Smooth muscle cell (in vitro differentiated cells): ENCODE measurements at regions not wholly inside any gene's neighbourhood (a gene's known extent, or its start where the extent isn't known, plus 50 kb on each side); places are given as distances from the start of the nearest gene placed in this dataset.

ENCODE experiments used
- DNase-seq: peaks from one replicate; lab custom pipeline; 2025; ENCODE audit not compliant: unreplicated experiment; lab: John Stamatoyannopoulos, UW
- H2AFZ ChIP-seq: fragments of 200-600 bp; sonication (generic); 2 replicates; pipeline ENCODE4 v1.6.0; 2016; ENCODE audit warnings: antibody characterized with exemption, low read depth, mild to moderate bottlenecking
- H3F3A ChIP-seq: fragments of 200-600 bp; sonication (generic); 2 replicates; pipeline ENCODE4 v1.6.0; 2017; ENCODE audit warnings: antibody characterized with exemption, low read depth
- H3K27ac ChIP-seq: fragments of 200-600 bp; sonication (generic); 2 replicates; pipeline ENCODE4 v1.5.1; 2016; ENCODE audit warnings: low read depth, mild to moderate bottlenecking
- H3K27me3 ChIP-seq: fragments of 200-600 bp; sonication (generic); 2 replicates; pipeline ENCODE4 v1.6.1; 2016; ENCODE audit warnings: low read depth, mild to moderate bottlenecking
- H3K36me3 ChIP-seq: fragments of 200-600 bp; sonication (generic); 2 replicates; pipeline ENCODE4 v1.5.1; 2016; ENCODE audit warnings: low read depth
- H3K4me1 ChIP-seq: fragments of 200-600 bp; sonication (generic); 2 replicates; pipeline ENCODE4 v1.5.1; 2016; ENCODE audit warnings: low read depth
- H3K4me2 ChIP-seq: fragments of 200-600 bp; sonication (generic); 2 replicates; pipeline ENCODE4 v1.6.0; 2016; ENCODE audit warnings: mild to moderate bottlenecking
- H3K4me3 ChIP-seq: fragments of 200-600 bp; sonication (generic); 2 replicates; pipeline ENCODE4 v1.5.1; 2016; ENCODE audit warnings: mild to moderate bottlenecking
- H3K79me2 ChIP-seq: fragments of 200-600 bp; sonication (generic); 2 replicates; pipeline ENCODE4 v1.6.0; 2016; ENCODE audit warnings: low read depth, mild to moderate bottlenecking
- H3K9ac ChIP-seq: fragments of 200-600 bp; sonication (generic); 2 replicates; pipeline ENCODE4 v1.6.0; 2016; ENCODE audit warnings: low read depth
- H3K9me3 ChIP-seq: fragments of 200-600 bp; sonication (generic); replicated peaks from 2 replicates; pipeline ENCODE4 v1.5.1; 2016; ENCODE audit warnings: low read depth
- H4K20me1 ChIP-seq: fragments of 200-600 bp; sonication (generic); 2 replicates; pipeline ENCODE4 v1.6.0; 2016; ENCODE audit warnings: low read depth
- CTCF ChIP-seq: fragments of 200-600 bp; sonication (generic); IDR thresholded peaks from 2 replicates; pipeline ENCODE4 v1.5.1; 2017; ENCODE audit warnings: borderline replicate concordance, mild to moderate bottlenecking, antibody characterized with exemption; ENCODE audit not compliant: insufficient read depth, poor library complexity, severe bottlenecking
- WGBS: methylation state at CpG from one replicate; pipeline ENCODE4 v1.1.7; 2016; ENCODE audit warnings: low lambda C conversion rate; 5-methylcytosine and 5-hydroxymethylcytosine counted together

GRCh38 chr10:2023687-2024086, 286.4 kb upstream of the ADARB2 start:
- H3K9me3 ChIP-seq, result no peaks in the 10 kb centered on the region
- H3K79me2 ChIP-seq, result no peaks in the 10 kb centered on the region
- no peak overlapping the region for H3K27ac ChIP-seq
- H3K4me1 ChIP-seq, result no peaks in the 10 kb centered on the region
- H3K36me3 ChIP-seq, result no peaks in the 10 kb centered on the region
- DNase-seq, result no peak
- H3K27me3 ChIP-seq, result no peaks in the 10 kb centered on the region
- H3F3A ChIP-seq, result no peaks in the 10 kb centered on the region
- H3K4me3 ChIP-seq, result no peak overlapping the region
- no peak overlapping the region for H2AFZ ChIP-seq
- no peak overlapping the region for H3K4me2 ChIP-seq
- TF ChIP-seq CTCF, result no peak
- H3K9ac ChIP-seq, result no peak overlapping the region
- 76% methylated on average over 5 of the region's 5 CpGs for WGBS
- no peaks in the 10 kb centered on the region for H4K20me1 ChIP-seq

GRCh38 chr10:2022401-2022800, 285.1 kb upstream of the ADARB2 start:
- DNase-seq, result no peak
- no peak overlapping the region for H3K4me2 ChIP-seq
- TF ChIP-seq CTCF, result no peak
- H4K20me1 ChIP-seq, result no peaks in the 10 kb centered on the region
- H3K9ac ChIP-seq, result no peak overlapping the region
- 87% methylated on average over 6 of the region's 6 CpGs for WGBS
- H3F3A ChIP-seq, result no peaks in the 10 kb centered on the region
- no peaks in the 10 kb centered on the region for H3K79me2 ChIP-seq
- H3K27me3 ChIP-seq, result no peaks in the 10 kb centered on the region
- no peaks in the 10 kb centered on the region for H3K4me1 ChIP-seq
- H3K4me3 ChIP-seq, result no peak overlapping the region
- no peaks in the 10 kb centered on the region for H3K9me3 ChIP-seq
- no peak overlapping the region for H3K27ac ChIP-seq
- H3K36me3 ChIP-seq, result no peaks in the 10 kb centered on the region
- H2AFZ ChIP-seq, result no peak overlapping the region

GRCh38 chr10:2020836-2021235, 283.5 kb upstream of the ADARB2 start:
- H3K27ac ChIP-seq, result no peak overlapping the region
- H2AFZ ChIP-seq, result no peak overlapping the region
- no peaks in the 10 kb centered on the region for H3K36me3 ChIP-seq
- no peaks in the 10 kb centered on the region for H3K79me2 ChIP-seq
- no peaks in the 10 kb centered on the region for H3F3A ChIP-seq
- DNase-seq, result no peak
- H3K9ac ChIP-seq, result no peak overlapping the region
- H3K9me3 ChIP-seq, result no peaks in the 10 kb centered on the region
- H3K4me3 ChIP-seq, result no peak overlapping the region
- H3K4me2 ChIP-seq, result no peak overlapping the region
- no peaks in the 10 kb centered on the region for H4K20me1 ChIP-seq
- no peaks in the 10 kb centered on the region for H3K4me1 ChIP-seq
- H3K27me3 ChIP-seq, result peaks cover under 1% of the 10 kb centered on the region
- TF ChIP-seq CTCF, result no peak
- WGBS, result 72% methylated on average over 4 of the region's 4 CpGs

- H3K4me1 ChIP-seq, result no peaks in the 10 kb centered on the region
- no peaks in the 10 kb centered on the region for H3K36me3 ChIP-seq
- TF ChIP-seq CTCF, result no peak
- no peak overlapping the region for H3K9ac ChIP-seq
- no peak for DNase-seq
- no peaks in the 10 kb centered on the region for H3K9me3 ChIP-seq
- no peak overlapping the region for H3K4me2 ChIP-seq
- H3K27me3 ChIP-seq, result peaks cover 4% of the 10 kb centered on the region
- H3K79me2 ChIP-seq, result no peaks in the 10 kb centered on the region
- H3K4me3 ChIP-seq, result no peak overlapping the region
- WGBS, result 84% methylated on average over 12 of the region's 12 CpGs
- no peak overlapping the region for H2AFZ ChIP-seq
- no peaks in the 10 kb centered on the region for H3F3A ChIP-seq
- H3K27ac ChIP-seq, result no peak overlapping the region
- H4K20me1 ChIP-seq, result no peaks in the 10 kb centered on the region
Measured at GRCh38 chr10:2019803-2020202, 282.5 kb upstream of the ADARB2 start.
